Mesenchymal stem cell (in vitro differentiated cells and primary cell): ENCODE measurements at regions not wholly inside any gene's neighbourhood (a gene's known extent, or its start where the extent isn't known, plus 50 kb on each side); places are given as distances from the start of the nearest gene placed in this dataset.

Source experiments
- DNase-seq: peaks from one replicate; pipeline ENCODE4 v3.0.0-alpha.2; 2013
- H2AFZ ChIP-seq: one replicate; pipeline ENCODE4 v1.6.1; 2013; ENCODE audit warnings: low read depth, mild to moderate bottlenecking, control low read depth, inconsistent platforms, low read length, moderate library complexity
- H2AK5ac ChIP-seq: 2 replicates; pipeline ENCODE4 v1.6.1; 2013; ENCODE audit warnings: low read length, moderate library complexity, mild to moderate bottlenecking, inconsistent platforms; ENCODE audit not compliant: severe bottlenecking
- H2BK120ac ChIP-seq: one replicate; pipeline ENCODE4 v1.6.1; 2013; ENCODE audit warnings: low read depth, mild to moderate bottlenecking, inconsistent platforms, low read length, moderate library complexity
- H2BK12ac ChIP-seq, 2 experiments: one replicate each; pipeline ENCODE4 v1.6.1; 2013; ENCODE audit warnings: inconsistent platforms in 2 of 2, low read length in 2 of 2, mild to moderate bottlenecking in 2 of 2, moderate library complexity in 2 of 2, control low read depth in 1 of 2
- H2BK15ac ChIP-seq: one replicate; pipeline ENCODE4 v1.6.1; 2013; ENCODE audit warnings: mild to moderate bottlenecking, low read depth, inconsistent platforms; ENCODE audit not compliant: poor library complexity, severe bottlenecking
- H2BK5ac ChIP-seq: 2 replicates; pipeline ENCODE4 v1.6.1; 2013; ENCODE audit warnings: low read depth, mild to moderate bottlenecking, low read length, control low read depth, inconsistent platforms; ENCODE audit not compliant: poor library complexity, severe bottlenecking
- H3K14ac ChIP-seq, 2 experiments: one replicate each; pipeline ENCODE4 v1.6.1; 2013; ENCODE audit warnings: inconsistent platforms in 2 of 2, low read length in 2 of 2, control low read depth in 1 of 2, mild to moderate bottlenecking in 1 of 2, moderate library complexity in 1 of 2
- H3K18ac ChIP-seq, 2 experiments: one replicate each; pipeline ENCODE4 v1.6.1; 2013; ENCODE audit warnings: inconsistent platforms in 2 of 2, low read length in 2 of 2, control low read depth in 1 of 2, low read depth in 1 of 2, mild to moderate bottlenecking in 1 of 2
- H3K23ac ChIP-seq, 2 experiments: one replicate each; pipeline ENCODE4 v1.6.1; 2013; ENCODE audit warnings: inconsistent platforms in 2 of 2, low read length in 2 of 2, mild to moderate bottlenecking in 2 of 2, moderate library complexity in 2 of 2, control low read depth in 1 of 2
- H3K27ac ChIP-seq: 2 replicates; pipeline ENCODE4 v1.5.1; 2013; ENCODE audit warnings: mild to moderate bottlenecking, moderate library complexity, low read length, control low read depth, inconsistent platforms; ENCODE audit not compliant: poor library complexity, severe bottlenecking
- H3K27me3 ChIP-seq, 2 experiments: 2 replicates each; pipeline versions ENCODE4 v1.6.1 to v1.7.0; 2013; ENCODE audit warnings: low read length in 2 of 2, mild to moderate bottlenecking in 2 of 2, moderate library complexity in 2 of 2, control low read depth in 1 of 2, inconsistent platforms in 1 of 2; ENCODE audit not compliant: control insufficient read depth in 1 of 2, insufficient read depth in 1 of 2
- H3K36me3 ChIP-seq, 2 experiments: 2 replicates each; pipeline versions ENCODE4 v1.6.1 to v1.7.0; 2013; ENCODE audit warnings: low read length in 2 of 2, control low read depth in 1 of 2, inconsistent platforms in 1 of 2, low read depth in 1 of 2, mild to moderate bottlenecking in 1 of 2; ENCODE audit not compliant: insufficient read depth in 2 of 2, control insufficient read depth in 1 of 2
- H3K4ac ChIP-seq, 2 experiments: one replicate each; pipeline ENCODE4 v1.6.1; 2013; ENCODE audit warnings: inconsistent platforms in 2 of 2, low read length in 2 of 2, mild to moderate bottlenecking in 2 of 2, moderate library complexity in 2 of 2, control low read depth in 1 of 2, low read depth in 1 of 2
- H3K4me1 ChIP-seq: 2 replicates; pipeline ENCODE4 v1.6.1; 2013; ENCODE audit warnings: low read depth, low read length, control low read depth; ENCODE audit not compliant: control insufficient read depth, insufficient read depth
- H3K4me2 ChIP-seq: 2 replicates; pipeline ENCODE4 v1.6.1; 2013; ENCODE audit warnings: low read length, mild to moderate bottlenecking, inconsistent platforms; ENCODE audit not compliant: poor library complexity, severe bottlenecking
- H3K4me3 ChIP-seq, 2 experiments: 2 replicates each; pipeline versions ENCODE4 v1.5.1 to v1.7.0; 2013; ENCODE audit warnings: low read length in 2 of 2, mild to moderate bottlenecking in 2 of 2, control low read depth in 1 of 2, low read depth in 1 of 2; ENCODE audit not compliant: insufficient read depth in 1 of 2
- H3K79me1 ChIP-seq: replicated peaks from 2 replicates; pipeline ENCODE4 v1.6.1; 2013; ENCODE audit warnings: mild to moderate bottlenecking, control low read depth, low read length, inconsistent platforms; ENCODE audit not compliant: poor library complexity, severe bottlenecking
- H3K9ac ChIP-seq: 2 replicates; pipeline ENCODE4 v1.7.0; 2013; ENCODE audit warnings: mild to moderate bottlenecking, low read length, moderate library complexity
- H3K9me3 ChIP-seq: 2 replicates; pipeline ENCODE4 v1.7.0; 2013; ENCODE audit warnings: mild to moderate bottlenecking, low read length; ENCODE audit not compliant: control insufficient read depth
- H4K8ac ChIP-seq: one replicate; pipeline ENCODE4 v1.6.1; 2013; ENCODE audit warnings: inconsistent platforms, mild to moderate bottlenecking, low read length, moderate library complexity
- H4K91ac ChIP-seq: one replicate; pipeline ENCODE4 v1.6.1; 2013; ENCODE audit warnings: mild to moderate bottlenecking, low read length, inconsistent platforms
- WGBS: methylation state at CpG from one replicate; pipeline ENCODE4 v1.1.7; 2013; ENCODE audit warnings: mixed read lengths; 5-methylcytosine and 5-hydroxymethylcytosine counted together

GRCh38 chr7:17022920-17023319 is 141.1 kb upstream of the AGR3 start:
- Histone ChIP-seq H3K79me1 (no peaks in the 10 kb centered on the region), H3K4ac (no peak overlapping the region), H3K36me3 (no peaks in the 10 kb centered on the region), H2AFZ (no peak overlapping the region), H3K9ac (no peak overlapping the region), H2AK5ac (no peak overlapping the region), H2BK15ac (no peak overlapping the region), H2BK120ac (no peak overlapping the region), H4K8ac (no peak overlapping the region), H3K4me2 (no peak overlapping the region), H3K4me3 (no peak overlapping the region), H2BK12ac (no peak overlapping the region), H4K91ac (no peak overlapping the region), H3K27ac (no peak overlapping the region), H3K27me3 (no peaks in the 10 kb centered on the region), H3K23ac (no peak overlapping the region), H3K14ac (no peak overlapping the region), H3K18ac (no peak overlapping the region), H2BK5ac (no peak overlapping the region), H3K9me3 (peaks cover 3% of the 10 kb centered on the region), H3K4me1 (no peaks in the 10 kb centered on the region)
- 97% methylated on average over 3 of the region's 3 CpGs for WGBS
- no peak for DNase-seq

GRCh38 chr7:17026269-17026668 is 144.5 kb upstream of the AGR3 start:
- H2BK5ac ChIP-seq, result no peak overlapping the region
- no peak overlapping the region for H2AFZ ChIP-seq
- H3K23ac ChIP-seq, result no peak overlapping the region
- no peak overlapping the region for H2BK120ac ChIP-seq
- WGBS, result 94% methylated on average over 3 of the region's 3 CpGs
- H2BK15ac ChIP-seq, result no peak overlapping the region
- H4K8ac ChIP-seq, result no peak overlapping the region
- no peak overlapping the region for H3K4me3 ChIP-seq
- DNase-seq, result no peak
- H3K27ac ChIP-seq, result no peak overlapping the region
- no peaks in the 10 kb centered on the region for H3K27me3 ChIP-seq
- H3K9me3 ChIP-seq, result peaks cover 4% of the 10 kb centered on the region
- no peak overlapping the region for H2BK12ac ChIP-seq
- H3K36me3 ChIP-seq, result no peaks in the 10 kb centered on the region
- no peaks in the 10 kb centered on the region for H3K79me1 ChIP-seq
- no peak overlapping the region for H4K91ac ChIP-seq
- H3K4ac ChIP-seq, result no peak overlapping the region
- H3K4me1 ChIP-seq, result no peaks in the 10 kb centered on the region
- no peak overlapping the region for H3K4me2 ChIP-seq
- H2AK5ac ChIP-seq, result no peak overlapping the region
- no peak overlapping the region for H3K9ac ChIP-seq
- no peak overlapping the region for H3K14ac ChIP-seq
- H3K18ac ChIP-seq, result no peak overlapping the region

GRCh38 chr7:17027143-17027788 is 145.5 kb upstream of the AGR3 start:
- Histone ChIP-seq H3K27ac (no peak overlapping the region), H4K91ac (no peak overlapping the region), H2AK5ac (no peak overlapping the region), H2AFZ (no peak overlapping the region), H2BK5ac (no peak overlapping the region), H2BK12ac (no peak overlapping the region), H3K79me1 (no peaks in the 10 kb centered on the region), H3K4ac (no peak overlapping the region), H4K8ac (no peak overlapping the region), H3K9ac (no peak overlapping the region), H2BK15ac (no peak overlapping the region), H3K23ac (no peak overlapping the region), H3K4me1 (no peaks in the 10 kb centered on the region), H3K18ac (no peak overlapping the region), H3K4me2 (no peak overlapping the region), H3K36me3 (no peaks in the 10 kb centered on the region), H3K27me3 (no peaks in the 10 kb centered on the region), H3K14ac (no peak overlapping the region), H3K9me3 (peaks cover 4% of the 10 kb centered on the region), H2BK120ac (no peak overlapping the region), H3K4me3 (no peak overlapping the region)
- 99% methylated on average over 3 of the region's 4 CpGs for WGBS
- no peak for DNase-seq

- no peak for DNase-seq
- Histone ChIP-seq H3K18ac (no peak overlapping the region), H3K14ac (no peak overlapping the region), H3K4me1 (no peaks in the 10 kb centered on the region), H2AK5ac (no peak overlapping the region), H3K23ac (no peak overlapping the region), H3K27me3 (no peaks in the 10 kb centered on the region), H3K9ac (no peak overlapping the region), H3K4me3 (no peak overlapping the region), H2BK15ac (no peak overlapping the region), H2BK120ac (no peak overlapping the region), H2BK5ac (no peak overlapping the region), H2BK12ac (no peak overlapping the region), H4K91ac (no peak overlapping the region), H3K79me1 (no peaks in the 10 kb centered on the region), H3K4me2 (no peak overlapping the region), H4K8ac (no peak overlapping the region), H3K27ac (no peak overlapping the region), H2AFZ (no peak overlapping the region), H3K9me3 (peaks cover 4% of the 10 kb centered on the region), H3K36me3 (no peaks in the 10 kb centered on the region), H3K4ac (no peak overlapping the region)
- 100% methylated on average over 1 of the region's 1 CpG for WGBS
Measured at GRCh38 chr7:17027789-17028152, 146.0 kb upstream of the AGR3 start.
